SK-N-SH treated with all-trans-retinoic acid at 6 μM for 48 hours (cell line): ENCODE measurements at regions not wholly inside any gene's neighbourhood (a gene's known extent, or its start where the extent isn't known, plus 50 kb on each side); places are given as distances from the start of the nearest gene placed in this dataset.

ENCODE experiments used
- ATAC-seq: fragments of 200-7000 bp; cut with Tn5 transposase; 3 replicates; pipeline ENCODE4 v1.9.1; 2020; ENCODE audit warnings: mild to moderate bottlenecking, moderate library complexity
- ARNTL ChIP-seq: fragments of 450-650 bp; formaldehyde crosslinking; IDR thresholded peaks from 2 replicates; pipeline ENCODE4 v1.5.0; 2020; ENCODE audit warnings: low read depth, mild to moderate bottlenecking, moderate library complexity, borderline replicate concordance
- BACH2 ChIP-seq: fragments of 250-450 bp; sonication (Bioruptor Pico); IDR thresholded peaks from 2 replicates; pipeline ENCODE4 v1.9.0; 2021; ENCODE audit warnings: mild to moderate bottlenecking, borderline replicate concordance
- CREB5 ChIP-seq: fragments of 250-450 bp; sonication (Bioruptor Pico); IDR thresholded peaks from 2 replicates; pipeline ENCODE4 v1.5.1; 2020; ENCODE audit warnings: low read depth, mild to moderate bottlenecking, moderate library complexity
- CSDC2 ChIP-seq: fragments of 250-450 bp; sonication (Bioruptor Pico); IDR thresholded peaks from 2 replicates; pipeline ENCODE4 v1.5.0; 2020; ENCODE audit warnings: mild to moderate bottlenecking, moderate library complexity
- CSRNP3 ChIP-seq: fragments of 250-450 bp; sonication (Bioruptor Pico); IDR thresholded peaks from 2 replicates; pipeline ENCODE4 v1.5.1; 2021; ENCODE audit warnings: mild to moderate bottlenecking, moderate library complexity
- ESRRG ChIP-seq: fragments of 250-450 bp; sonication (Bioruptor Pico); IDR thresholded peaks from 2 replicates; pipeline ENCODE4 v1.6.1; 2021; ENCODE audit warnings: mild to moderate bottlenecking
- GLIS3 ChIP-seq: fragments of 250-450 bp; sonication (Bioruptor Pico); IDR thresholded peaks from 2 replicates; pipeline ENCODE4 v1.5.0; 2020; ENCODE audit warnings: mild to moderate bottlenecking, moderate library complexity
- ISL1 ChIP-seq: fragments of 250-450 bp; sonication (Bioruptor Pico); IDR thresholded peaks from 2 replicates; pipeline ENCODE4 v2.1.2; 2022; ENCODE audit warnings: mild to moderate bottlenecking, moderate library complexity
- OSR1 ChIP-seq: fragments of 250-450 bp; sonication (Bioruptor Pico); IDR thresholded peaks from 2 replicates; pipeline ENCODE4 v1.8.0; 2022; ENCODE audit warnings: moderate library complexity, mild to moderate bottlenecking, inconsistent platforms
- PATZ1 ChIP-seq: fragments of 250-450 bp; sonication (Bioruptor Pico); IDR thresholded peaks from 2 replicates; pipeline ENCODE4 v1.8.0; 2020; ENCODE audit warnings: mild to moderate bottlenecking, moderate library complexity, borderline replicate concordance
- POU6F1 ChIP-seq: fragments of 250-450 bp; sonication (Bioruptor Pico); IDR thresholded peaks from 2 replicates; pipeline ENCODE4 v1.8.0; 2021; ENCODE audit warnings: low read depth, mild to moderate bottlenecking, moderate library complexity, borderline replicate concordance
- RARB ChIP-seq: fragments of 250-450 bp; sonication (Bioruptor Pico); IDR thresholded peaks from 2 replicates; pipeline ENCODE4 v1.8.0; 2021; ENCODE audit warnings: mild to moderate bottlenecking, moderate library complexity
- SNAI2 ChIP-seq: fragments of 250-450 bp; sonication (Bioruptor Pico); IDR thresholded peaks from 2 replicates; pipeline ENCODE4 v1.5.0; 2020; ENCODE audit warnings: mild to moderate bottlenecking, moderate library complexity
- TCF4 ChIP-seq: fragments of 250-450 bp; sonication (Bioruptor Pico); IDR thresholded peaks from 2 replicates; pipeline ENCODE4 v1.8.0; 2021; ENCODE audit warnings: mild to moderate bottlenecking, moderate library complexity, borderline replicate concordance
- TOX ChIP-seq: fragments of 250-450 bp; sonication (Bioruptor Pico); IDR thresholded peaks from 2 replicates; pipeline ENCODE4 v1.8.0; 2021; ENCODE audit warnings: mild to moderate bottlenecking, moderate library complexity, borderline replicate concordance
- TSHZ2 ChIP-seq: fragments of 250-450 bp; sonication (Bioruptor Pico); IDR thresholded peaks from 2 replicates; pipeline ENCODE4 v1.5.0; 2020; ENCODE audit warnings: mild to moderate bottlenecking, moderate library complexity
- ZC3H10 ChIP-seq: fragments of 250-450 bp; sonication (Bioruptor Pico); IDR thresholded peaks from 2 replicates; pipeline ENCODE4 v1.5.1; 2021; ENCODE audit warnings: mild to moderate bottlenecking, moderate library complexity
- ZFP3 ChIP-seq: fragments of 250-450 bp; sonication (Bioruptor Pico); IDR thresholded peaks from 2 replicates; pipeline ENCODE4 v1.5.0; 2020; ENCODE audit warnings: mild to moderate bottlenecking, moderate library complexity
- ZFP30 ChIP-seq: fragments of 450-650 bp; formaldehyde crosslinking; IDR thresholded peaks from 2 replicates; pipeline ENCODE4 v1.5.0; 2022; ENCODE audit warnings: mild to moderate bottlenecking, moderate library complexity
- ZNF565 ChIP-seq: fragments of 450-650 bp; formaldehyde crosslinking; conservative IDR thresholded peaks from 2 replicates; pipeline ENCODE4 v1.5.0; 2020; ENCODE audit warnings: low read depth, mild to moderate bottlenecking, moderate library complexity
- ZNF70 ChIP-seq: fragments of 450-650 bp; formaldehyde crosslinking; IDR thresholded peaks from 2 replicates; pipeline ENCODE4 v1.5.0; 2020; ENCODE audit warnings: mild to moderate bottlenecking, moderate library complexity
- ZNF8 ChIP-seq: fragments of 450-650 bp; formaldehyde crosslinking; IDR thresholded peaks from 2 replicates; pipeline ENCODE4 v1.5.0; 2020; ENCODE audit warnings: mild to moderate bottlenecking, moderate library complexity

GRCh38 chr5:15393146-15393545, 106.8 kb upstream of the FBXL7 start:
- TF ChIP-seq CSRNP3 (CRISPR knock-in tag) (no peak), ZFP3 (CRISPR knock-in tag) (no peak), ARNTL (CRISPR knock-in tag) (no peak), TCF4 (CRISPR knock-in tag) (no peak), PATZ1 (no peak), GLIS3 (CRISPR knock-in tag) (no peak), TOX (no peak), ZNF565 (CRISPR knock-in tag) (no peak), TSHZ2 (CRISPR knock-in tag) (no peak), SNAI2 (CRISPR knock-in tag) (no peak), OSR1 (CRISPR knock-in tag) (no peak), POU6F1 (CRISPR knock-in tag) (no peak)
- ATAC-seq, result no peak

- no peak for TF ChIP-seq TOX
- TF ChIP-seq ISL1 (CRISPR knock-in tag), result no peak
- no peak for TF ChIP-seq CSDC2 (CRISPR knock-in tag)
- no peak for TF ChIP-seq ZC3H10
- no peak for TF ChIP-seq ZNF70
- TF ChIP-seq ARNTL (CRISPR knock-in tag), result no peak
- no peak for TF ChIP-seq ZFP30
- TF ChIP-seq ZNF8, result no peak
- no peak for TF ChIP-seq RARB (CRISPR knock-in tag)
- no peak for TF ChIP-seq CREB5 (CRISPR knock-in tag)
- TF ChIP-seq POU6F1 (CRISPR knock-in tag), result no peak
- TF ChIP-seq ESRRG (CRISPR knock-in tag), result no peak
- TF ChIP-seq TSHZ2 (CRISPR knock-in tag), result no peak
- no peak for TF ChIP-seq BACH2
- TF ChIP-seq SNAI2 (CRISPR knock-in tag), result no peak
- no peak for ATAC-seq
Observed at GRCh38 chr5:15391704-15392397, 108.1 kb upstream of the FBXL7 start.
